ENCODE measurements at regions not wholly inside any gene's neighbourhood (a gene's known extent, or its start where the extent isn't known, plus 50 kb on each side); places are given as distances from the start of the nearest gene placed in this dataset.

DNA sequence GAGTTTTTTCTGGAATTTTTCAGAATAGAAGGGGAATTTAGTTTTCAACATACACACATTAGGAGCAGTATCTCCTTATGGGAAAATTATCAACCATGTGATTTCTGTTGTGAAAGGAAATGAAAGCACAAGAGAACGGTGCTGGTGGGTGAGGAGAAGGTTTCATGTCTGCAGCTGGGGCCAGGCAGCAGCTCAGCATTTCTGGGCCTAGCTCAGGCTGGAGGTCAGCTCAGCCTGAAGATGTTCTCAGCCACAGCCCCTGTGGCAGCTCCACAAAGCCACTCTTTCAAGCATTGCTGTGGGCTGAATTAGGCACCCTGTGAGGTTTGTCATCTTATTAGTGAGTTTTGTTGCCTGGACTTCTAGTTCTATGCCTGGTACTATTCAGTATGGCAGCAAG, 90.3 kb downstream of the DIRAS2 start:
- Histone ChIP-seq H3K27me3 (ENCODE audit: control insufficient read depth, insufficient read depth, low read length) (no peaks in the 10 kb centered on the region), H3K27ac (ENCODE audit: low read depth, low read length) (no peak overlapping the region), H3K4me1 (ENCODE audit: control insufficient read depth, insufficient read depth, low read length) (no peaks in the 10 kb centered on the region), H3K36me3 (ENCODE audit: control insufficient read depth, insufficient read depth, low read length) (no peaks in the 10 kb centered on the region), H3K4me3 (ENCODE audit: low read depth, low read length) (no peak overlapping the region), H3K9me3 (ENCODE audit: control insufficient read depth, insufficient read depth, low read length) (0 out of 2 replicates have a peak, but pooled peaks cover 5% of the 10 kb centered on the region), H3K9ac (ENCODE audit: low read depth, low read length) (no peak overlapping the region)

DNA sequence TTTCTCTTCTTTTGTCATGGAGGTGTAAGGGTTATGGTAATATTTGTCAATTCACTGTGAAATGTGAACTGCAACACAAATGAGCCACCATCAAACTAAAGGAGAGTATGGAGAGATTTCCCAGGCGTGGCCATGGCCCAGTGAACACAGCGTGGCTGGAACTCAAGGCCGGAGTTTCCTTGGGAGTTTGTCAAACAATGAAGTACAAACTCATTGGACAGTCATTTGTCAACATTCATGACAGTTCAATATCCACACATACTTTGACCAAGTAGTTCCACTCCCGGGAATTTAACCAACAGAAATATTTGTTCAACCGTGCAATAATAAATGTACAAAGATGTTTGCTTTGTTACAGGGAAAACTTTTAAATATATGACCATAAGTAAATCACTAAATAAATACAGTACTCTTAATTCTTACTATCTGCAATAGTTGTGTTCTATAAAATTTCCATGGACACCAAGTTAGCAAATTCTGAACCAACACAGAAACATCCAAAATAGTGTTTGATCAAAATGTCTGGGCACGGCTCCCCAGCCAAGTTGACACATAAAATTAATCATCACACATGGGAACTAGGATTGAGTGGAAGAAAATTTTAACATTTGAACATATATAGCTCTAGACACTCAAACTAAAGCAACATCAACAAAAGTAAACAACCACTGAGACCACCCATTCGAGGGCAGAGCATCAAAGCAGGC, 87.1 kb downstream of the DIRAS2 start:
- no peaks in the 10 kb centered on the region for H3K27me3 ChIP-seq (ENCODE audit: control insufficient read depth, insufficient read depth, low read length)
- no peak overlapping the region for H3K9ac ChIP-seq (ENCODE audit: low read depth, low read length)
- no peaks in the 10 kb centered on the region for H3K36me3 ChIP-seq (ENCODE audit: control insufficient read depth, insufficient read depth, low read length)
- no peaks in the 10 kb centered on the region for H3K9me3 ChIP-seq (ENCODE audit: control insufficient read depth, insufficient read depth, low read length)
- no peak overlapping the region for H3K27ac ChIP-seq (ENCODE audit: low read depth, low read length)
- H3K4me1 ChIP-seq (ENCODE audit: control insufficient read depth, insufficient read depth, low read length) = no peaks in the 10 kb centered on the region
- no peak overlapping the region for H3K4me3 ChIP-seq (ENCODE audit: low read depth, low read length)

DNA sequence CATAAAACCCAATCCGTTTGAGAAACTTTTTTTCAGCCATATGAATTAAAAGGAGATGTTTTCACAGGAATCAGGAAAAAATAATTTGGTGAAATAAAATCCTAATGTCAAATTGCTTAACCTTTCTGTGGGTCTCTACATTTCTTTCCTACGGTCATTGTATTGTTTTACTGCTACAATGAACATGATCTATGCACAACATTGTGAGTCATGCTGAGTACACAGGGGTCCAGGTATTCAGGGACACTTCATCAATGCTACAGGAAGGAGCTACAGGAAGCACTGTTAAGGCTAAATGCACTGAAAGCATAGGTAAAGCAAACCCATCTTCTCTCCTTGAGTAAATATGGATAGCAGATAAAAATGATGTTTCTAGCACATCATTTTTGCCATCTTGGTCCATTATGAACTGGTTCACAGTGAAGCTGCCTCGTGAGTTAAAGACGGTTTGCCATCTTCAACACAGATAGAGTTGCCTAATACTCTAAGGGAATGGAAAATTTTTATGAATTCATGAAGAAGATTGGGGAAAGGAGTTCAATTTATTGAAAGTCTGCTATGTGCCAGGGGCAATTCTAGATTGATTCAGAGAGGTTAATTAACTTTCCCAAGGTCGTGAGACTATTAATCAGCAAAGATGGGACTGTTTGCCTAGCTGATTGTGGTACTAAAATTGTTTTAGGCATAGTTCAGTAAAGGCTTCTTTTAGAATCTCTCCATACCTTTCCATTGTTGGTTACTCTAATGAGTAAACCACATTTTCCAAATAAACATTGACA, 85.5 kb downstream of the DIRAS2 start:
- Histone ChIP-seq H3K9me3 (ENCODE audit: control insufficient read depth, insufficient read depth, low read length) (no peaks in the 10 kb centered on the region), H3K27me3 (ENCODE audit: control insufficient read depth, insufficient read depth, low read length) (no peaks in the 10 kb centered on the region), H3K9ac (ENCODE audit: low read depth, low read length) (no peak overlapping the region), H3K4me3 (ENCODE audit: low read depth, low read length) (no peak overlapping the region), H3K27ac (ENCODE audit: low read depth, low read length) (no peak overlapping the region), H3K4me1 (ENCODE audit: control insufficient read depth, insufficient read depth, low read length) (no peaks in the 10 kb centered on the region), H3K36me3 (ENCODE audit: control insufficient read depth, insufficient read depth, low read length) (no peaks in the 10 kb centered on the region)

DNA sequence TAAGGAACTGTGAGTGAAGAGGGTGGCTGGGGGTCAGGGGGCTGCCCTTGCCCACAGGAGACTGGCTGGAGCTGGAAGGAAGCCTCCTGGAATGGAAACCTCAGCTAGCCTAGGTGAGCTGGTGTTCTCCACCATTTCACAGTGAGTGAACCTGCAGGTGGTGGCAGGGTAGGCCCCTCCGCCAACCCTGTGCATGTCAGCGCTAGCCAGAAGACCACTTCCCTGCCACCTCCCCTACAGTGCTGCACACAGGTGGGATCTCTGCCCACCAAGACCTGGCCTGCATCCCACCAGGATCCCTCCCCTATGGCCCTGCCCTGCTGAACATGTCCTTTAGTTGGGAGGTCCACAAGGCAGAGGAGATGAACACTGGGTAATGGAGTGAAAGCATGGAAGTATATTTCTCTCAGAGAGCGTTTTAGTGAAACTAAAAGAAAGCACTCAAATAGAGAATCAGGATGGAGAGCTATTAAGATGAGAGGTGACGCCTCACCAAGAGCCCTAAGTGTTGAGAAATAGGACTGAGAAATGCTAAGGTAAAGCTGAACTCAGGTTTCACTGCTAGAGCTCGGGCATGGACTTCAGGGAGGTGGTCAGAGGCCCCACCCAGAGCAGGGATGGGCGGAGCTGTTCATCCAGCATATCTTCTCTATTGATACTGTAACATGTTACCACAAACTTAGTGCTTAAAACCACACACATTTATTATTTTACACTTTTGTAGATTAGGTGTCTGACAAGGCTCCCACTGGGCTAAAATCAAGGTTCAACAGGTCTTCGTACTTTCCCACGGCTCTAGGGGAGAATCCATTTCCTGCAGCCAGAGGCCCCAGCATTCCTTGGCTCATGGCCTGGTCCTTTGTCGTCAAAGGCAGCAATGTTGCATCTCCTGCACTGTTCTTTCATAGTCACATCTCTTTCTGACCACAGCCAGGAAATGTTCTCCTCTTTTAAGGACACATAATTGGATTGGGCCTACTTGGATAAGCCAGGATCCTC, 83.2 kb downstream of the DIRAS2 start:
- H3K4me1 ChIP-seq (ENCODE audit: control insufficient read depth, insufficient read depth, low read length) = no peaks in the 10 kb centered on the region
- H3K9me3 ChIP-seq (ENCODE audit: control insufficient read depth, insufficient read depth, low read length) = no peaks in the 10 kb centered on the region
- no peak overlapping the region for H3K4me3 ChIP-seq (ENCODE audit: low read depth, low read length)
- H3K36me3 ChIP-seq (ENCODE audit: control insufficient read depth, insufficient read depth, low read length) = no peaks in the 10 kb centered on the region
- no peaks in the 10 kb centered on the region for H3K27me3 ChIP-seq (ENCODE audit: control insufficient read depth, insufficient read depth, low read length)
- H3K9ac ChIP-seq (ENCODE audit: low read depth, low read length) = no peak overlapping the region
- H3K27ac ChIP-seq (ENCODE audit: low read depth, low read length) = no peak overlapping the region
